ENCODE measurements at regions not wholly inside any gene's neighbourhood (a gene's known extent, or its start where the extent isn't known, plus 50 kb on each side); places are given as distances from the start of the nearest gene placed in this dataset.

GRCh38 chr7:94303695-94304094 lies 91.0 kb upstream of the COL1A2 start (continued):
- TF ChIP-seq PHF8 (conservative IDR thresholded peaks at IDR 0.05; ENCODE audit: low read depth, low read length) (no peak), ASH2L (IDR thresholded peaks at IDR 0.05; ENCODE audit: low read length) (no peak), NRF1 (IDR thresholded peaks at IDR 0.05; ENCODE audit: low read depth, low read length) (no peak), JUN (IDR thresholded peaks at IDR 0.05; ENCODE audit: low read depth, low read length) (no peak), CHD7 (IDR thresholded peaks at IDR 0.05; ENCODE audit: insufficient replicate concordance, low read length) (no peak), BCL11A (IDR thresholded peaks at IDR 0.05; ENCODE audit: low read depth in 2 of 2, low read length in 2 of 2) (no peak), HDAC6 (IDR thresholded peaks at IDR 0.05; ENCODE audit: low read depth, low read length) (no peak)

Measured in H1 (cell line).